ENCODE measurements at regions not wholly inside any gene's neighbourhood (a gene's known extent, or its start where the extent isn't known, plus 50 kb on each side); places are given as distances from the start of the nearest gene placed in this dataset.

- no peak for DNase-seq
These were observed 91.3 kb downstream of the BBS10 start for GRCh38 chr12:76256904-76257303.

- no peak for DNase-seq
These were observed 91.9 kb downstream of the BBS10 start for GRCh38 chr12:76256321-76256720.

- DNase-seq, result no peak
These were observed 92.5 kb downstream of the BBS10 start for GRCh38 chr12:76255692-76256091.

GRCh38 chr12:76255281-76255680, 92.9 kb downstream of the BBS10 start:
- no peak for DNase-seq

GRCh38 chr12:76252031-76252430, 96.2 kb downstream of the BBS10 start:
- DNase-seq, result no peak

- no peak for DNase-seq
These were observed 98.0 kb downstream of the BBS10 start for GRCh38 chr12:76250256-76250655.

GRCh38 chr12:76249501-76249900, 98.7 kb downstream of the BBS10 start:
- no peak for DNase-seq

GRCh38 chr12:76247992-76248391, 100.2 kb downstream of the BBS10 start:
- DNase-seq, result no peak

GRCh38 chr12:76247026-76247646, 101.1 kb downstream of the BBS10 start:
- DNase-seq, result no peak

- DNase-seq, result no peak
These were observed 101.6 kb downstream of the BBS10 start for GRCh38 chr12:76246611-76247010.

- no peak for DNase-seq
These were observed 103.9 kb downstream of the BBS10 start for GRCh38 chr12:76244300-76244699.

- no peak for DNase-seq
These were observed 105.2 kb downstream of the BBS10 start for GRCh38 chr12:76242813-76243550.

GRCh38 chr12:76241371-76241770, 106.8 kb downstream of the BBS10 start:
- no peak for DNase-seq

GRCh38 chr12:76240281-76240680, 107.9 kb downstream of the BBS10 start:
- no peak for DNase-seq

GRCh38 chr12:76238688-76239087, 109.5 kb downstream of the BBS10 start:
- no peak for DNase-seq

- no peak for DNase-seq
These were observed 111.0 kb downstream of the BBS10 start for GRCh38 chr12:76237086-76237701.

- DNase-seq, result no peak
These were observed 111.6 kb downstream of the BBS10 start for GRCh38 chr12:76236640-76237039.

- no peak for DNase-seq
These were observed 113.5 kb downstream of the BBS10 start for GRCh38 chr12:76234741-76235140.

GRCh38 chr12:76232013-76232412, 116.2 kb downstream of the BBS10 start:
- no peak for DNase-seq

GRCh38 chr12:76226956-76227355, 121.3 kb downstream of the BBS10 start:
- DNase-seq, result no peak

- DNase-seq, result peak; percentile 34 to 41
These were observed 121.8 kb downstream of the BBS10 start for GRCh38 chr12:76226397-76226796.

- DNase-seq, result no peak
These were observed 124.3 kb downstream of the BBS10 start for GRCh38 chr12:76223869-76224268.

GRCh38 chr12:76220980-76221379, 127.2 kb downstream of the BBS10 start:
- DNase-seq, result no peak

- DNase-seq, result no peak
These were observed 128.4 kb downstream of the BBS10 start for GRCh38 chr12:76219806-76220205.

Data from inflammatory macrophage treated with lipopolysaccharide for 1 hour (primary cell).